ENCODE measurements at regions not wholly inside any gene's neighbourhood (a gene's known extent, or its start where the extent isn't known, plus 50 kb on each side); places are given as distances from the start of the nearest gene placed in this dataset.

DNA sequence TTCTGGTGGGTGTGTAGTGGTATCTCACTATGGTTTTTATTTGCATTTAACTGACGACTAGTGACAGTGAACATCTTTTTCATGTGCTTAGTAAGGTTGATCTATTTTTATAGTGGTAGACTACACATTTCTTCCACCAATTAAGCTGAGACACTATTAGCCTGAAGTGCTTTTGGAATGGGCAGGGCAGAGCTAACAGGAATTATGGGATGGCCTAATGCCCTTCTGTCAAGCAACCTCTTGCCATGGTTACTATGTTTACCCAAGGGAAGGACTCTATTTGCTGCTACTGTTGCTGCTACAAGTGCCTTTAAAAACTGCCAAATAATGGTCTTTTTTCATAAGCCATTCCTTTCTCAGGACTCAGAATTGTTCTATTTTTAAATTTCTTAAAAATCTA is 676.7 kb upstream of the ACTRT1 start:
- H3K4me3 ChIP-seq, result no peak overlapping the region
- no peaks in the 10 kb centered on the region for H3K9me3 ChIP-seq (replicated peaks; ENCODE audit: control insufficient read depth, insufficient read depth, low read length)
- no peak for DNase-seq (ENCODE audit: low read depth, low spot score)
- SMC1A ChIA-PET (ENCODE audit: uncharacterized antibody, unreplicated experiment), result interaction anchor here (1.6 kb wide), 1 partner anchor 11 kb away, joined by 4 read pairs; no protein-coding TSS in a partner anchor
- H3K36me3 ChIP-seq (ENCODE audit: control insufficient read depth in 2 of 2, insufficient read depth in 2 of 2, low read length in 1 of 2), result no peaks in the 10 kb centered on the region
- CTCF ChIA-PET, result no interaction called here
- in situ Hi-C loops (cut with MboI), result no loop called here
- FAIRE-seq, result no peak
- no peak overlapping the region for H2AFZ ChIP-seq (ENCODE audit: control insufficient read depth, low read depth, low read length)
- ATAC-seq, result no peak
- POLR2A ChIA-PET, result no interaction called here
- BruUV-seq (replicated peaks), result no TSS peak
- 5% methylated on average over 1 of the region's 1 CpG for WGBS (ENCODE audit: insufficient coverage, insufficient replicate concordance, low lambda C conversion rate, missing lambda C conversion rate)
- no peak overlapping the region for H3K4me2 ChIP-seq (ENCODE audit: control insufficient read depth, insufficient read depth)
- no peak overlapping the region for H3K27ac ChIP-seq (ENCODE audit: control insufficient read depth, insufficient read depth)
- RAD21 ChIA-PET (ENCODE audit: unreplicated experiment), result no interaction called here
- H3K79me2 ChIP-seq (ENCODE audit: control insufficient read depth, insufficient read depth, low read length), result no peaks in the 10 kb centered on the region
- H3K9ac ChIP-seq (ENCODE audit: control insufficient read depth, insufficient read depth, low read length), result no peak overlapping the region
- intact Hi-C loops (cut with micrococcal nuclease; ENCODE audit: unreplicated experiment), result no loop called here
- H4K20me1 ChIP-seq (ENCODE audit: control insufficient read depth, insufficient read depth), result no peaks in the 10 kb centered on the region
- no peaks in the 10 kb centered on the region for H3K27me3 ChIP-seq (replicated peaks in 1 of 2; ENCODE audit: control insufficient read depth in 2 of 2, insufficient read depth in 2 of 2, low read length in 1 of 2)
- TF ChIP-seq PAX8 (IDR thresholded peaks at IDR 0.05), result no peak
- TF ChIP-seq, protein P1, sequence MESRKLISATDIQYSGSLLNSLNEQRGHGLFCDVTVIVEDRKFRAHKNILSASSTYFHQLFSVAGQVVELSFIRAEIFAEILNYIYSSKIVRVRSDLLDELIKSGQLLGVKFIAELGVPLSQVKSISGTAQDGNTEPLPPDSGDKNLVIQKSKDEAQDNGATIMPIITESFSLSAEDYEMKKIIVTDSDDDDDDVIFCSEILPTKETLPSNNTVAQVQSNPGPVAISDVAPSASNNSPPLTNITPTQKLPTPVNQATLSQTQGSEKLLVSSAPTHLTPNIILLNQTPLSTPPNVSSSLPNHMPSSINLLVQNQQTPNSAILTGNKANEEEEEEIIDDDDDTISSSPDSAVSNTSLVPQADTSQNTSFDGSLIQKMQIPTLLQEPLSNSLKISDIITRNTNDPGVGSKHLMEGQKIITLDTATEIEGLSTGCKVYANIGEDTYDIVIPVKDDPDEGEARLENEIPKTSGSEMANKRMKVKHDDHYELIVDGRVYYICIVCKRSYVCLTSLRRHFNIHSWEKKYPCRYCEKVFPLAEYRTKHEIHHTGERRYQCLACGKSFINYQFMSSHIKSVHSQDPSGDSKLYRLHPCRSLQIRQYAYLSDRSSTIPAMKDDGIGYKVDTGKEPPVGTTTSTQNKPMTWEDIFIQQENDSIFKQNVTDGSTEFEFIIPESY (IDR thresholded peaks at IDR 0.05), result no peak
- TF ChIP-seq TCF7 (IDR thresholded peaks at IDR 0.05; ENCODE audit: borderline replicate concordance), result no peak
- TF ChIP-seq PAX5 (IDR thresholded peaks at IDR 0.05; ENCODE audit: borderline replicate concordance, low read depth, low read length), result no peak
- TF ChIP-seq ZNF274 (IDR thresholded peaks at IDR 0.05; ENCODE audit: insufficient read depth, insufficient read length), result no peak
- no peak for TF ChIP-seq MEF2B (IDR thresholded peaks at IDR 0.05; ENCODE audit: partially characterized antibody, poor library complexity, severe bottlenecking)
- TF ChIP-seq CREB1 (IDR thresholded peaks at IDR 0.05; ENCODE audit: low read depth), result no peak
- no peak for TF ChIP-seq BMI1 (IDR thresholded peaks at IDR 0.05; ENCODE audit: borderline replicate concordance)
- H3K4me1 ChIP-seq (ENCODE audit: control insufficient read depth, insufficient read depth, low read length), result no peaks in the 10 kb centered on the region
